Upper lobe of right lung (tissue), 1 donor: ENCODE measurements at regions not wholly inside any gene's neighbourhood (a gene's known extent, or its start where the extent isn't known, plus 50 kb on each side); places are given as distances from the start of the nearest gene placed in this dataset.

Experiments
- ATAC-seq: fragments of 200-7000 bp; cut with Tn5 transposase; one replicate; pipeline ENCODE4 v1.9.1; 2020; ENCODE audit warnings: mild to moderate bottlenecking, moderate library complexity
- DNase-seq: peaks from one replicate; pipeline ENCODE4 v3.0.0-alpha.2; 2020
- H3K27ac ChIP-seq: fragments of 200-600 bp; one replicate; pipeline ENCODE4 v1.8.0; 2022
- H3K27me3 ChIP-seq: fragments of 200-600 bp; one replicate; pipeline ENCODE4 v1.8.0; 2022; ENCODE audit warnings: mild to moderate bottlenecking
- H3K36me3 ChIP-seq: fragments of 200-600 bp; one replicate; pipeline ENCODE4 v1.8.0; 2022
- H3K4me1 ChIP-seq: fragments of 200-600 bp; one replicate; pipeline ENCODE4 v1.8.0; 2022
- H3K4me3 ChIP-seq: fragments of 200-600 bp; one replicate; pipeline ENCODE4 v1.8.0; 2022; ENCODE audit warnings: mild to moderate bottlenecking
- H3K9me3 ChIP-seq: fragments of 200-600 bp; one replicate; pipeline ENCODE4 v1.8.0; 2022
- CTCF ChIP-seq: fragments of 200-600 bp; IDR thresholded peaks from one replicate; pipeline ENCODE4 v1.8.0; 2022; ENCODE audit warnings: antibody characterized with exemption
- intact Hi-C: fragments of 100-400 bp; cut with DNase I; formaldehyde crosslinking; loops from one replicate; pipeline ENCODE4 v1.11.0; 2022
- donor health status: DM: no; HTN: yes; CAD: no; lungs with severe emphysema.

- no peaks in the 10 kb centered on the region for H3K9me3 ChIP-seq
- no peak overlapping the region for H3K27ac ChIP-seq
- H3K4me3 ChIP-seq, result no peak overlapping the region
- no peaks in the 10 kb centered on the region for H3K36me3 ChIP-seq
- H3K27me3 ChIP-seq, result no peaks in the 10 kb centered on the region
- intact Hi-C loops, result no loop called here
- TF ChIP-seq CTCF, result no peak
- DNase-seq, result no peak
- H3K4me1 ChIP-seq, result no peaks in the 10 kb centered on the region
- no peak for ATAC-seq
Observed at GRCh38 chr4:110950731-110951130, 327.9 kb upstream of the PITX2 start.

GRCh38 chr4:110953191-110953590 is 330.3 kb upstream of the PITX2 start:
- TF ChIP-seq CTCF, result no peak
- no peak overlapping the region for H3K27ac ChIP-seq
- ATAC-seq, result no peak
- H3K9me3 ChIP-seq, result no peaks in the 10 kb centered on the region
- no peak overlapping the region for H3K4me3 ChIP-seq
- H3K36me3 ChIP-seq, result no peaks in the 10 kb centered on the region
- H3K27me3 ChIP-seq, result no peaks in the 10 kb centered on the region
- intact Hi-C loops, result no loop called here
- no peak for DNase-seq
- no peaks in the 10 kb centered on the region for H3K4me1 ChIP-seq

GRCh38 chr4:110953898-110954297 is 331.0 kb upstream of the PITX2 start:
- no peak for ATAC-seq
- no peak for DNase-seq
- Histone ChIP-seq H3K4me3 (no peak overlapping the region), H3K36me3 (no peaks in the 10 kb centered on the region), H3K4me1 (no peaks in the 10 kb centered on the region), H3K27me3 (no peaks in the 10 kb centered on the region), H3K9me3 (no peaks in the 10 kb centered on the region), H3K27ac (no peak overlapping the region)
- intact Hi-C loops, result no loop called here
- no peak for TF ChIP-seq CTCF

- no peak for TF ChIP-seq CTCF
- Histone ChIP-seq H3K27me3 (no peaks in the 10 kb centered on the region), H3K9me3 (no peaks in the 10 kb centered on the region), H3K4me1 (no peaks in the 10 kb centered on the region), H3K36me3 (no peaks in the 10 kb centered on the region), H3K27ac (no peak overlapping the region), H3K4me3 (no peak overlapping the region)
- intact Hi-C loops, result no loop called here
- DNase-seq, result no peak
- no peak for ATAC-seq
Observed at GRCh38 chr4:110955748-110956147, 332.9 kb upstream of the PITX2 start.

- TF ChIP-seq CTCF, result no peak
- Histone ChIP-seq H3K4me3 (no peak overlapping the region), H3K36me3 (no peaks in the 10 kb centered on the region), H3K27me3 (no peaks in the 10 kb centered on the region), H3K27ac (no peak overlapping the region), H3K9me3 (no peaks in the 10 kb centered on the region), H3K4me1 (no peaks in the 10 kb centered on the region)
- intact Hi-C loops, result no loop called here
- ATAC-seq (no peak), DNase-seq (no peak)
Observed at GRCh38 chr4:110959041-110959643, 336.3 kb upstream of the PITX2 start.

GRCh38 chr4:110961066-110961465 is 338.2 kb upstream of the PITX2 start:
- no peak overlapping the region for H3K4me3 ChIP-seq
- no peaks in the 10 kb centered on the region for H3K36me3 ChIP-seq
- H3K27me3 ChIP-seq, result peaks cover 4% of the 10 kb centered on the region
- TF ChIP-seq CTCF, result no peak
- no peak for ATAC-seq
- DNase-seq, result no peak
- no peak overlapping the region for H3K27ac ChIP-seq
- H3K9me3 ChIP-seq, result no peaks in the 10 kb centered on the region
- no peaks in the 10 kb centered on the region for H3K4me1 ChIP-seq
- intact Hi-C loops, result no loop called here
